ENCODE measurements at regions not wholly inside any gene's neighbourhood (a gene's known extent, or its start where the extent isn't known, plus 50 kb on each side); places are given as distances from the start of the nearest gene placed in this dataset.

DNA sequence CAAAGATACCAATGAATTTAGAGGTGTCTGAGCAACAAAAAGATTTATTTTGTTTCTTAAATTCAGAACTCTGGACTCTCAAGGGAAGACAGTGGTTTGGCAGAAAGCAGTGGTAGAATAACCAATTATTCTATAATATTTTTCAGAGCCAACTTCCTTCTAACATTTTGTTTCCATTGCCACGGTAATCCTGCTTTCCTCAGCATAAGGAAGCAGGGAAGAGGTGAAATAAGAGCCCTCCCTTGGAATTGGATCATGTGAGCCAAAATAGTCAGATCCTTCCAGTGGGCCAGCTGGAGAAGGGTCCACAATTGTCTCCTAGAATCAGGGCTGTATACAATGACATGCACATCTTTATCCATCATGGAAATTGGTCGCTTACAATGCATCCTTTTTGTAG is 130.0 kb upstream of the MAP1B start:
- TF ChIP-seq, protein P1, sequence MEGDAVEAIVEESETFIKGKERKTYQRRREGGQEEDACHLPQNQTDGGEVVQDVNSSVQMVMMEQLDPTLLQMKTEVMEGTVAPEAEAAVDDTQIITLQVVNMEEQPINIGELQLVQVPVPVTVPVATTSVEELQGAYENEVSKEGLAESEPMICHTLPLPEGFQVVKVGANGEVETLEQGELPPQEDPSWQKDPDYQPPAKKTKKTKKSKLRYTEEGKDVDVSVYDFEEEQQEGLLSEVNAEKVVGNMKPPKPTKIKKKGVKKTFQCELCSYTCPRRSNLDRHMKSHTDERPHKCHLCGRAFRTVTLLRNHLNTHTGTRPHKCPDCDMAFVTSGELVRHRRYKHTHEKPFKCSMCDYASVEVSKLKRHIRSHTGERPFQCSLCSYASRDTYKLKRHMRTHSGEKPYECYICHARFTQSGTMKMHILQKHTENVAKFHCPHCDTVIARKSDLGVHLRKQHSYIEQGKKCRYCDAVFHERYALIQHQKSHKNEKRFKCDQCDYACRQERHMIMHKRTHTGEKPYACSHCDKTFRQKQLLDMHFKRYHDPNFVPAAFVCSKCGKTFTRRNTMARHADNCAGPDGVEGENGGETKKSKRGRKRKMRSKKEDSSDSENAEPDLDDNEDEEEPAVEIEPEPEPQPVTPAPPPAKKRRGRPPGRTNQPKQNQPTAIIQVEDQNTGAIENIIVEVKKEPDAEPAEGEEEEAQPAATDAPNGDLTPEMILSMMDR (conservative IDR thresholded peaks at IDR 0.05): no peak
- no peak for TF ChIP-seq ZFX (IDR thresholded peaks at IDR 0.05)

Measured in C4-2B (cell line).